Adrenal gland (tissue), 9 donors: ENCODE measurements at regions not wholly inside any gene's neighbourhood (a gene's known extent, or its start where the extent isn't known, plus 50 kb on each side); places are given as distances from the start of the nearest gene placed in this dataset.

Experiments
- DNase-seq, 7 donors: peaks; one replicate each; pipeline ENCODE4 v3.0.0-alpha.2; 2019 to 2020
- H3K27ac ChIP-seq, 5 donors: fragments of 200-600 bp; sonication (generic) in 4 of 5; 1 replicate in 3 of 5; 2 replicates in 2 of 5; pipeline versions ENCODE4 v1.5.1 to v1.8.0; 2016 to 2020; ENCODE audit warnings: mild to moderate bottlenecking in 1 of 5
- H3K27me3 ChIP-seq: fragments of 200-600 bp; 2 replicates; pipeline ENCODE4 v1.8.0; 2021
- H3K36me3 ChIP-seq, 2 donors: fragments of 200-600 bp; replicated peaks in 1 of 2; 1 replicate in 1 of 2; 2 replicates in 1 of 2; pipeline versions ENCODE4 v1.5.1 to v1.8.0; 2018 to 2022
- H3K4me1 ChIP-seq, 2 donors: fragments of 200-600 bp; replicated peaks in 1 of 2; 1 replicate in 1 of 2; 2 replicates in 1 of 2; pipeline versions ENCODE4 v1.5.1 to v1.8.0; 2018 to 2021
- H3K4me3 ChIP-seq, 4 donors: fragments of 200-600 bp; sonication (generic) in 3 of 4; one replicate each; pipeline ENCODE4 v1.5.1; 2016 to 2018
- H3K9me3 ChIP-seq, 3 donors: fragments of 200-600 bp; sonication (generic) in 1 of 3; replicated peaks in 1 of 3; 1 replicate in 2 of 3; 2 replicates in 1 of 3; pipeline versions ENCODE4 v1.5.1 to v1.8.0; 2016 to 2021
- CTCF ChIP-seq, 6 experiments: fragments of 450-650 bp in 4 of 6; fragments of 200-600 bp in 2 of 6; sonication (generic) in 1 of 6; IDR thresholded peaks; 1 replicate in 5 of 6; 2 replicates in 1 of 6; pipeline versions ENCODE4 v1.5.1 to v1.8.0; 2016 to 2021; ENCODE audit warnings: antibody characterized with exemption in 6 of 6, mild to moderate bottlenecking in 2 of 6, moderate library complexity in 1 of 6
- POLR2A ChIP-seq, 2 donors: fragments of 450-650 bp; IDR thresholded peaks; one replicate each; pipeline ENCODE4 v1.6.1; 2017; ENCODE audit warnings: antibody characterized with exemption in 2 of 2, mild to moderate bottlenecking in 2 of 2, moderate library complexity in 1 of 2
- WGBS, 4 donors: extraction: QIAGEN DNeasy Blood & Tissue Kit in 2 of 4; methylation state at CpG; one replicate each; pipeline versions ENCODE4 v1.1.5 to v1.1.7; 2013 to 2017; 5-methylcytosine and 5-hydroxymethylcytosine counted together
- intact Hi-C, 2 donors: fragments of 100-400 bp; cut with DNase I; formaldehyde crosslinking; loops; one replicate each; pipeline versions ENCODE4 v1.14.1 to v1.15.0; 2022 to 2023
- donor health status: healthy with polysubstance abuse.
- donor health status: Bipolar disorder and iron deficiency.
- donor health status: DM: yes; HTN: yes; CAD: no.
- donor health status: DM: no; HTN: no; CAD: no.
- donor health status: DM: no; HTN: no; CAD: no.

DNA sequence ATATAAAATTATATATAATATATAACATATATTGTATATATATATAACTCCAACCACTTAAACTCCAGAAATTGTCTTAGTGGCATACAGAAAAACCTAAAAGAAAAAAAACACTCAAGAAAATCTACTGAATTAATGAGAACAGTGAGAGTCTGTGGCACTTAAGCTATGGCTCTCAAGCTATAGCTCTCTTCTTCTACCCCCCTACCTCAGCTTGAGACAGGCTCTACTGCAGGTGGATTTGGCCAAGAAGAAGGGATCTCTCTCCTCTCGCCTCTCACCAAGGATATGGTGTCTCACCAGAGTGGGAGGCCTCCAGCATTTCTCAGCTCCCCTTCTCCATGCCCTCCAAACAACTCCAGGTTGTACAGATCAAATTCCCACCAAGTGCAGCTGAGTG, 64.5 kb upstream of the DAB2 start:
- H3K27me3 ChIP-seq, result no peaks in the 10 kb centered on the region
- H3K4me3 ChIP-seq, result no peak overlapping the region
- H3K36me3 ChIP-seq, result no peaks in the 10 kb centered on the region
- no peak overlapping the region for H3K27ac ChIP-seq
- DNase-seq, result no peak
- H3K9me3 ChIP-seq, result no peaks in the 10 kb centered on the region
- 86 to 100% (median 87%) methylated on average over 1 of the region's 1 CpG; no CpG with 5 or more reads in 1 of the 4 donors for WGBS, 4 donors
- H3K4me1 ChIP-seq, result peaks cover 10 to 17% of the 10 kb centered on the region in 2 donors
- no peak for TF ChIP-seq POLR2A (IDR thresholded peaks at IDR 0.05)
- TF ChIP-seq CTCF (IDR thresholded peaks at IDR 0.05), result no peak
- intact Hi-C loops, result no loop called here

DNA sequence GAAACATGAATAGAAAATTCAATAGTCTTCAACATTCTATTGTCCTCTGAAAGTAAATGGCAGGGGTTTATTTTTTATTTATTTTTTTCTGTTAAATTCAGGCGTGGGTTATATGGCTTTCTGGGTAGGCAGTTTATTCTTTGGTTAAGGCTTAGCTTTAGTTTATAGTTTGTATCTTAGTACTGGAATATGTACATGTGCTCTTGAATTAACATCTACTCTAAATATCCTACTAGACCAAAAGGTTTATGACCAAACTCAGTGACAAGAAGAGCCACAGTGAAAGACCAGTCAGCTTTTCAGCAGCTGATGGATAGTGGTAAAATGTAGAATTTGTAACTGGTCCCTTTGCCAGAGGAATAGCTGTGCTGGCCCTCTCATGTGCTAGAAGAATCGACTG, 62.0 kb upstream of the DAB2 start:
- no peak overlapping the region for H3K4me3 ChIP-seq
- H3K4me1 ChIP-seq, result peaks cover 10 to 19% of the 10 kb centered on the region in 2 donors
- no peak for DNase-seq
- TF ChIP-seq POLR2A (IDR thresholded peaks at IDR 0.05) (no peak), CTCF (IDR thresholded peaks at IDR 0.05) (no peak)
- 88 to 98% (median 96%) methylated on average over 2 of the region's 2 CpGs for WGBS, 4 donors
- H3K27ac ChIP-seq, result no peak overlapping the region
- no peaks in the 10 kb centered on the region for H3K9me3 ChIP-seq
- no peaks in the 10 kb centered on the region for H3K36me3 ChIP-seq
- intact Hi-C loops, result no loop called here
- H3K27me3 ChIP-seq, result no peaks in the 10 kb centered on the region

DNA sequence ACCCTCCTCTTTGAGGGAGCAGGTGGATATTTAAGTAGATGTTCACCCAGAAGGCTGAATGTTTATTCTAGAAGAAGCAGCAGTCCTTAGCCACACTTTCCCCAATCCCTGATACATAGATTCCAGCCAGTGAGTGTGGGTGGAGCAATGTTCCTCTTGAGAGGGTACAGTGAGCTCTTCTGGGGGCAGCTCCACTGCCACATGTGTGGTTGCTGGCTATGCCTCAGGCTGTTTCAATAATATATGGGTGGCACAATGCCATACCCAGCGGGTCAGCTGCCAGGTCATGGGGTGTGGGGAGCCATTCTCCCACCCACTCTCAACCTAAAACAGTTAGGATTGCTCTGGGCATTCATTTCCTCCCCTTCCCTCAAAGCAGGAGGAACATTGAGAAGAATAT, 61.6 kb upstream of the DAB2 start:
- no peak for DNase-seq
- intact Hi-C loops, result no loop called here
- Histone ChIP-seq H3K4me1 (peaks cover 10 to 19% of the 10 kb centered on the region in 2 donors), H3K27ac (no peak overlapping the region), H3K4me3 (no peak overlapping the region), H3K27me3 (no peaks in the 10 kb centered on the region), H3K9me3 (no peaks in the 10 kb centered on the region), H3K36me3 (no peaks in the 10 kb centered on the region)
- TF ChIP-seq CTCF (IDR thresholded peaks at IDR 0.05), result no peak
- TF ChIP-seq POLR2A (IDR thresholded peaks at IDR 0.05), result no peak
- 71 to 100% (median 77%) methylated on average over 1 of the region's 1 CpG for WGBS, 4 donors

DNA sequence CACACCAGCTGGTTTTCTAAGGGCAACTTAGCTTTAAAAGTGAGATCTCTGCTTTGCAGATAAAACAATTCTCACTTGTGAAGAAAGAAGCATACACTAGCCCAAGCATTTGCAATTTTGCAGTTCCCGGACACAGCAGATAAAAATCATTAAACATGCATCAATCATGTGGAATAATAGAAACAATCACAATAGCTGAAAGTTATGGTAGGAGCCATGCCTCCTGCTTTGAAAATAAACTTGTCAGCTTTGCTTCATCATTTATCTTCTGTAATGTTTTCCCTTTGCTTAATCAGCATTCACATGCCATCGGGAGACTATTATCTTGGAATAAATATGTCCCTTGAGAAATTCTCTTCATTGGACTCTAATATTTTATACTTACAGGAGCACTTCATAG, 60.3 kb upstream of the DAB2 start:
- Histone ChIP-seq H3K36me3 (no peaks in the 10 kb centered on the region), H3K9me3 (no peaks in the 10 kb centered on the region), H3K27me3 (no peaks in the 10 kb centered on the region), H3K4me1 (peaks cover 18 to 19% of the 10 kb centered on the region in 2 donors), H3K4me3 (no peak overlapping the region), H3K27ac (no peak overlapping the region)
- intact Hi-C loops, result no loop called here
- 8 to 26% (median 18%) methylated on average over 2 of the region's 2 CpGs for WGBS, 4 donors
- DNase-seq, result no peak
- TF ChIP-seq CTCF (IDR thresholded peaks at IDR 0.05) (no peak), POLR2A (IDR thresholded peaks at IDR 0.05) (no peak)
